ENCODE measurements at regions not wholly inside any gene's neighbourhood (a gene's known extent, or its start where the extent isn't known, plus 50 kb on each side); places are given as distances from the start of the nearest gene placed in this dataset.

GRCh38 chr5:167684251-167684650, 607.2 kb upstream of the WWC1 start:
- TF ChIP-seq, protein P1, sequence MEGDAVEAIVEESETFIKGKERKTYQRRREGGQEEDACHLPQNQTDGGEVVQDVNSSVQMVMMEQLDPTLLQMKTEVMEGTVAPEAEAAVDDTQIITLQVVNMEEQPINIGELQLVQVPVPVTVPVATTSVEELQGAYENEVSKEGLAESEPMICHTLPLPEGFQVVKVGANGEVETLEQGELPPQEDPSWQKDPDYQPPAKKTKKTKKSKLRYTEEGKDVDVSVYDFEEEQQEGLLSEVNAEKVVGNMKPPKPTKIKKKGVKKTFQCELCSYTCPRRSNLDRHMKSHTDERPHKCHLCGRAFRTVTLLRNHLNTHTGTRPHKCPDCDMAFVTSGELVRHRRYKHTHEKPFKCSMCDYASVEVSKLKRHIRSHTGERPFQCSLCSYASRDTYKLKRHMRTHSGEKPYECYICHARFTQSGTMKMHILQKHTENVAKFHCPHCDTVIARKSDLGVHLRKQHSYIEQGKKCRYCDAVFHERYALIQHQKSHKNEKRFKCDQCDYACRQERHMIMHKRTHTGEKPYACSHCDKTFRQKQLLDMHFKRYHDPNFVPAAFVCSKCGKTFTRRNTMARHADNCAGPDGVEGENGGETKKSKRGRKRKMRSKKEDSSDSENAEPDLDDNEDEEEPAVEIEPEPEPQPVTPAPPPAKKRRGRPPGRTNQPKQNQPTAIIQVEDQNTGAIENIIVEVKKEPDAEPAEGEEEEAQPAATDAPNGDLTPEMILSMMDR (IDR thresholded peaks at IDR 0.05), result no peak
- TF ChIP-seq EZH2 (IDR thresholded peaks at IDR 0.05; ENCODE audit: borderline replicate concordance, insufficient read depth, low read depth, low read length, poor library complexity, severe bottlenecking), result no peak
